SJCRH30 (cell line): ENCODE measurements at regions not wholly inside any gene's neighbourhood (a gene's known extent, or its start where the extent isn't known, plus 50 kb on each side); places are given as distances from the start of the nearest gene placed in this dataset.

Source experiments
- DNase-seq, 2 experiments: peaks; one replicate each; pipeline ENCODE4 v3.0.0-alpha.2; 2015 to 2020
- H3K27ac ChIP-seq: fragments of 250-450 bp; sonication (Bioruptor Pico); 2 replicates; pipeline ENCODE4 v1.5.1; 2020; ENCODE audit warnings: mild to moderate bottlenecking, moderate library complexity
- H3K27me3 ChIP-seq: fragments of 250-450 bp; sonication (Bioruptor Pico); 2 replicates; pipeline ENCODE4 v1.5.1; 2020; ENCODE audit warnings: mild to moderate bottlenecking, moderate library complexity
- H3K36me3 ChIP-seq: fragments of 250-450 bp; sonication (Bioruptor Pico); 2 replicates; pipeline ENCODE4 v1.5.1; 2020; ENCODE audit warnings: mild to moderate bottlenecking, moderate library complexity
- H3K4me1 ChIP-seq: fragments of 250-450 bp; sonication (Bioruptor Pico); 2 replicates; pipeline ENCODE4 v1.5.1; 2020; ENCODE audit warnings: mild to moderate bottlenecking, moderate library complexity
- H3K4me3 ChIP-seq: fragments of 250-450 bp; sonication (Bioruptor Pico); 2 replicates; pipeline ENCODE4 v1.5.1; 2020; ENCODE audit warnings: mild to moderate bottlenecking, moderate library complexity
- H3K9me3 ChIP-seq: fragments of 250-450 bp; sonication (Bioruptor Pico); replicated peaks from 2 replicates; pipeline ENCODE4 v1.5.1; 2020; ENCODE audit warnings: mild to moderate bottlenecking, moderate library complexity

GRCh38 chr18:27711382-27711781, 465.5 kb downstream of the CDH2 start:
- no peaks in the 10 kb centered on the region for H3K27me3 ChIP-seq
- no peaks in the 10 kb centered on the region for H3K36me3 ChIP-seq
- H3K27ac ChIP-seq = peak overlapping the region; percentile 95; the same call in 1 of the 2 replicates
- DNase-seq = no peak
- no peak overlapping the region for H3K4me3 ChIP-seq
- H3K4me1 ChIP-seq = peaks cover 34% of the 10 kb centered on the region
- H3K9me3 ChIP-seq = no peaks in the 10 kb centered on the region

- no peaks in the 10 kb centered on the region for H3K27me3 ChIP-seq
- peaks cover 25% of the 10 kb centered on the region for H3K4me1 ChIP-seq
- DNase-seq = no peak
- H3K9me3 ChIP-seq = no peaks in the 10 kb centered on the region
- no peak overlapping the region for H3K4me3 ChIP-seq
- no peak overlapping the region for H3K27ac ChIP-seq
- no peaks in the 10 kb centered on the region for H3K36me3 ChIP-seq
Measured at GRCh38 chr18:27709344-27709743, 467.6 kb downstream of the CDH2 start.

- Histone ChIP-seq H3K36me3 (no peaks in the 10 kb centered on the region), H3K9me3 (no peaks in the 10 kb centered on the region), H3K27ac (no peak overlapping the region), H3K4me1 (peaks cover 6% of the 10 kb centered on the region), H3K27me3 (no peaks in the 10 kb centered on the region), H3K4me3 (no peak overlapping the region)
- no peak for DNase-seq
Measured at GRCh38 chr18:27707201-27707600, 469.7 kb downstream of the CDH2 start.

GRCh38 chr18:27704736-27705361, 472.1 kb downstream of the CDH2 start:
- no peak overlapping the region for H3K4me3 ChIP-seq
- no peak for DNase-seq
- no peaks in the 10 kb centered on the region for H3K27me3 ChIP-seq
- H3K36me3 ChIP-seq = no peaks in the 10 kb centered on the region
- H3K4me1 ChIP-seq = no peaks in the 10 kb centered on the region
- no peak overlapping the region for H3K27ac ChIP-seq
- H3K9me3 ChIP-seq = no peaks in the 10 kb centered on the region

- DNase-seq = no peak
- Histone ChIP-seq H3K36me3 (no peaks in the 10 kb centered on the region), H3K4me1 (no peaks in the 10 kb centered on the region)
Measured at GRCh38 chr18:27699137-27699536, 477.8 kb downstream of the CDH2 start.

GRCh38 chr18:27696148-27696547, 480.8 kb downstream of the CDH2 start:
- Histone ChIP-seq H3K36me3 (no peaks in the 10 kb centered on the region), H3K9me3 (no peaks in the 10 kb centered on the region), H3K27ac (no peak overlapping the region), H3K27me3 (no peaks in the 10 kb centered on the region), H3K4me1 (no peaks in the 10 kb centered on the region), H3K4me3 (no peak overlapping the region)
- DNase-seq = no peak

More at GRCh38 chr18:27699137-27699536, 477.8 kb downstream of the CDH2 start:
- no peak overlapping the region for H3K4me3 ChIP-seq
- H3K9me3 ChIP-seq = no peaks in the 10 kb centered on the region
- no peak overlapping the region for H3K27ac ChIP-seq
- H3K27me3 ChIP-seq = no peaks in the 10 kb centered on the region

GRCh38 chr18:27695503-27695902, 481.4 kb downstream of the CDH2 start:
- Histone ChIP-seq H3K9me3 (no peaks in the 10 kb centered on the region), H3K4me1 (no peaks in the 10 kb centered on the region), H3K36me3 (no peaks in the 10 kb centered on the region), H3K27me3 (no peaks in the 10 kb centered on the region), H3K27ac (no peak overlapping the region), H3K4me3 (no peak overlapping the region)
- no peak for DNase-seq

- Histone ChIP-seq H3K9me3 (no peaks in the 10 kb centered on the region), H3K27ac (no peak overlapping the region), H3K36me3 (no peaks in the 10 kb centered on the region), H3K4me1 (no peaks in the 10 kb centered on the region), H3K27me3 (no peaks in the 10 kb centered on the region), H3K4me3 (no peak overlapping the region)
- DNase-seq = no peak
Measured at GRCh38 chr18:27695052-27695451, 481.9 kb downstream of the CDH2 start.

GRCh38 chr18:27688581-27688980, 488.3 kb downstream of the CDH2 start:
- no peak overlapping the region for H3K4me3 ChIP-seq
- H3K9me3 ChIP-seq = no peaks in the 10 kb centered on the region
- H3K4me1 ChIP-seq = no peaks in the 10 kb centered on the region
- DNase-seq = no peak
- H3K27me3 ChIP-seq = no peaks in the 10 kb centered on the region
- H3K36me3 ChIP-seq = no peaks in the 10 kb centered on the region
- H3K27ac ChIP-seq = no peak overlapping the region

- Histone ChIP-seq H3K9me3 (no peaks in the 10 kb centered on the region), H3K4me1 (no peaks in the 10 kb centered on the region), H3K27me3 (no peaks in the 10 kb centered on the region), H3K36me3 (no peaks in the 10 kb centered on the region), H3K4me3 (no peak overlapping the region), H3K27ac (no peak overlapping the region)
- no peak for DNase-seq
Measured at GRCh38 chr18:27687351-27687979, 489.5 kb downstream of the CDH2 start.

GRCh38 chr18:27685807-27686412, 491.0 kb downstream of the CDH2 start:
- DNase-seq = peak; percentile 11 to 49
- Histone ChIP-seq H3K36me3 (no peaks in the 10 kb centered on the region), H3K9me3 (no peaks in the 10 kb centered on the region), H3K27ac (no peak overlapping the region), H3K27me3 (no peaks in the 10 kb centered on the region), H3K4me3 (no peak overlapping the region), H3K4me1 (no peaks in the 10 kb centered on the region)

- Histone ChIP-seq H3K4me1 (no peaks in the 10 kb centered on the region), H3K9me3 (no peaks in the 10 kb centered on the region), H3K36me3 (no peaks in the 10 kb centered on the region), H3K27me3 (no peaks in the 10 kb centered on the region), H3K4me3 (no peak overlapping the region), H3K27ac (no peak overlapping the region)
- DNase-seq = no peak
Measured at GRCh38 chr18:27685091-27685490, 491.8 kb downstream of the CDH2 start.

GRCh38 chr18:27674411-27674810, 489.3 kb upstream of the CHST9 start:
- H3K27ac ChIP-seq = no peak overlapping the region
- no peak overlapping the region for H3K4me3 ChIP-seq
- H3K27me3 ChIP-seq = no peaks in the 10 kb centered on the region
- no peaks in the 10 kb centered on the region for H3K9me3 ChIP-seq
- peak in 1 of 2 experiments; percentile 4 for DNase-seq
- H3K4me1 ChIP-seq = no peaks in the 10 kb centered on the region
- no peaks in the 10 kb centered on the region for H3K36me3 ChIP-seq

- H3K9me3 ChIP-seq = no peaks in the 10 kb centered on the region
- no peak overlapping the region for H3K4me3 ChIP-seq
- no peaks in the 10 kb centered on the region for H3K27me3 ChIP-seq
- DNase-seq = peak; percentile 1 to 7
- H3K27ac ChIP-seq = no peak overlapping the region
- no peaks in the 10 kb centered on the region for H3K4me1 ChIP-seq
- no peaks in the 10 kb centered on the region for H3K36me3 ChIP-seq
Measured at GRCh38 chr18:27673861-27674260, 488.8 kb upstream of the CHST9 start.

- Histone ChIP-seq H3K27me3 (no peaks in the 10 kb centered on the region), H3K27ac (no peak overlapping the region), H3K4me1 (no peaks in the 10 kb centered on the region), H3K9me3 (no peaks in the 10 kb centered on the region), H3K4me3 (no peak overlapping the region), H3K36me3 (no peaks in the 10 kb centered on the region)
- DNase-seq = no peak
Measured at GRCh38 chr18:27668158-27668557, 483.1 kb upstream of the CHST9 start.

- Histone ChIP-seq H3K27me3 (no peaks in the 10 kb centered on the region), H3K36me3 (no peaks in the 10 kb centered on the region), H3K27ac (no peak overlapping the region), H3K4me1 (no peaks in the 10 kb centered on the region), H3K9me3 (no peaks in the 10 kb centered on the region), H3K4me3 (no peak overlapping the region)
- no peak for DNase-seq
Measured at GRCh38 chr18:27667064-27667463, 482.0 kb upstream of the CHST9 start.
